HEK293 (cell line): ENCODE measurements at regions not wholly inside any gene's neighbourhood (a gene's known extent, or its start where the extent isn't known, plus 50 kb on each side); places are given as distances from the start of the nearest gene placed in this dataset.

ENCODE experiments used
- CTCF ChIA-PET: fragments of 350-600 bp; formaldehyde crosslinking; extraction: SDS; loops from one replicate; lab custom pipeline; 2021; ENCODE audit warnings: antibody characterized with exemption; lab: Yijun Ruan, JAX
- POLR2A ChIA-PET: fragments of 300-600 bp; formaldehyde crosslinking; extraction: SDS; loops from one replicate; lab custom pipeline; 2020; ENCODE audit warnings: antibody characterized with exemption, inconsistent platforms; lab: Yijun Ruan, JAX
- H3K27ac ChIP-seq: fragments of 200-500 bp; sonication (Bioruptor generic); 2 replicates; pipeline ENCODE4 v1.5.1; 2014; ENCODE audit warnings: low read depth, low read length, control low read depth, inconsistent platforms; ENCODE audit errors: extremely low read depth
- H3K36me3 ChIP-seq, 2 experiments: fragments of 200-500 bp in 1 of 2; sonication (Bioruptor generic) in 1 of 2; 1 replicate in 1 of 2; 2 replicates in 1 of 2; pipeline ENCODE4 v1.5.1; 2014 to 2017; ENCODE audit warnings: inconsistent platforms in 2 of 2, low read length in 2 of 2; ENCODE audit not compliant: control insufficient read depth in 2 of 2, insufficient read depth in 1 of 2
- H3K4me1 ChIP-seq: fragments of 200-500 bp; sonication (Bioruptor generic); 2 replicates; pipeline ENCODE4 v1.5.1; 2014; ENCODE audit warnings: mild to moderate bottlenecking, low read length, inconsistent platforms; ENCODE audit not compliant: control insufficient read depth, insufficient read depth
- H3K4me3 ChIP-seq: 2 replicates; pipeline ENCODE4 v1.5.1; 2011; ENCODE audit warnings: low read depth, mild to moderate bottlenecking, control low read depth, low read length, moderate library complexity
- H3K9me3 ChIP-seq: fragments of 200-500 bp; sonication (Bioruptor generic); 2 replicates; pipeline ENCODE4 v1.5.1; 2014; ENCODE audit warnings: low read depth, low read length, inconsistent platforms; ENCODE audit not compliant: control insufficient read depth, insufficient read depth
- AEBP2 ChIP-seq: fragments of 450-650 bp; formaldehyde crosslinking; IDR thresholded peaks from 2 replicates; pipeline ENCODE4 v1.5.1; 2016; ENCODE audit warnings: missing biosample characterization, missing genetic modification characterization, borderline replicate concordance
- GLI4 ChIP-seq: fragments of 450-650 bp; formaldehyde crosslinking; IDR thresholded peaks from 2 replicates; pipeline ENCODE4 v1.5.1; 2016; ENCODE audit warnings: missing biosample characterization, missing genetic modification characterization
- HOXC10 ChIP-seq: sonication (generic); formaldehyde crosslinking; IDR thresholded peaks from 2 replicates; pipeline ENCODE4 v1.8.1; 2023; ENCODE audit warnings: mild to moderate bottlenecking, missing genetic modification reagents
- HOXD13 ChIP-seq: sonication (generic); formaldehyde crosslinking; IDR thresholded peaks from 2 replicates; pipeline ENCODE4 v1.8.0; 2022; ENCODE audit warnings: missing genetic modification reagents, borderline replicate concordance
- KLF17 ChIP-seq: fragments of 450-650 bp; formaldehyde crosslinking; IDR thresholded peaks from 2 replicates; pipeline ENCODE4 v1.5.1; 2016; ENCODE audit warnings: missing biosample characterization, missing genetic modification characterization
- MZF1 ChIP-seq: fragments of 450-650 bp; formaldehyde crosslinking; IDR thresholded peaks from 2 replicates; pipeline ENCODE4 v1.5.1; 2017; ENCODE audit warnings: missing biosample characterization, missing genetic modification characterization, borderline replicate concordance
- SP3 ChIP-seq: fragments of 450-650 bp; formaldehyde crosslinking; IDR thresholded peaks from 2 replicates; pipeline ENCODE4 v1.5.1; 2016; ENCODE audit warnings: missing biosample characterization, missing genetic modification characterization
- TRIM28 ChIP-seq: IDR thresholded peaks from 2 replicates; pipeline ENCODE4 v1.6.1; 2011; ENCODE audit warnings: low read length, control low read depth, borderline replicate concordance
- ZBTB44 ChIP-seq: fragments of 450-650 bp; IDR thresholded peaks from 2 replicates; pipeline ENCODE4 v1.5.1; 2018; ENCODE audit warnings: missing biosample characterization, mild to moderate bottlenecking, missing genetic modification characterization
- ZFP37 ChIP-seq: fragments of 450-650 bp; formaldehyde crosslinking; IDR thresholded peaks from 2 replicates; pipeline ENCODE4 v1.5.1; 2016; ENCODE audit warnings: missing biosample characterization, missing genetic modification characterization
- ZNF114 ChIP-seq: fragments of 450-650 bp; formaldehyde crosslinking; IDR thresholded peaks from 2 replicates; pipeline ENCODE4 v1.5.0; 2017; ENCODE audit warnings: missing biosample characterization, missing genetic modification characterization
- ZNF140 ChIP-seq: fragments of 450-650 bp; formaldehyde crosslinking; IDR thresholded peaks from 2 replicates; pipeline ENCODE4 v1.5.1; 2016; ENCODE audit warnings: missing biosample characterization, missing genetic modification characterization
- ZNF266 ChIP-seq: fragments of 450-650 bp; formaldehyde crosslinking; IDR thresholded peaks from 2 replicates; pipeline ENCODE4 v1.5.1; 2016; ENCODE audit warnings: missing biosample characterization, missing genetic modification characterization, low read depth
- ZNF292 ChIP-seq: fragments of 450-650 bp; formaldehyde crosslinking; IDR thresholded peaks from 2 replicates; pipeline ENCODE4 v1.5.1; 2016; ENCODE audit warnings: low read depth, missing biosample characterization, missing genetic modification characterization, borderline replicate concordance
- ZNF530 ChIP-seq: fragments of 450-650 bp; formaldehyde crosslinking; IDR thresholded peaks from 2 replicates; pipeline ENCODE4 v1.5.1; 2016; ENCODE audit warnings: low read depth, missing biosample characterization, missing genetic modification characterization
- ZNF623 ChIP-seq: fragments of 450-650 bp; formaldehyde crosslinking; IDR thresholded peaks from 2 replicates; pipeline ENCODE4 v1.5.1; 2016; ENCODE audit warnings: missing biosample characterization, missing genetic modification characterization
- ZNF768 ChIP-seq: fragments of 450-650 bp; formaldehyde crosslinking; IDR thresholded peaks from 2 replicates; pipeline ENCODE4 v1.5.1; 2018; ENCODE audit warnings: missing biosample characterization, mild to moderate bottlenecking, missing genetic modification characterization
- ZNF777 ChIP-seq: fragments of 450-650 bp; formaldehyde crosslinking; IDR thresholded peaks from 2 replicates; pipeline ENCODE4 v1.5.1; 2017; ENCODE audit warnings: missing biosample characterization, missing genetic modification characterization, borderline replicate concordance
- ZSCAN4 ChIP-seq: fragments of 450-650 bp; formaldehyde crosslinking; IDR thresholded peaks from 2 replicates; pipeline ENCODE4 v1.5.1; 2017; ENCODE audit warnings: missing biosample characterization, missing genetic modification characterization

- TF ChIP-seq ZNF114 (no peak), ZSCAN4 (tag by site-specific recombination) (no peak)
- TF ChIP-seq, all 188 proteins: peak for 0
- Histone ChIP-seq H3K36me3 (no peaks in the 10 kb centered on the region), H3K9me3 (no peaks in the 10 kb centered on the region), H3K27ac (no peak overlapping the region), H3K4me3 (no peak overlapping the region), H3K4me1 (no peaks in the 10 kb centered on the region)
- ChIA-PET CTCF (no interaction called here), POLR2A (no interaction called here)
Measured at GRCh38 chr18:50472941-50473340, 86.9 kb upstream of the MAPK4 start.

GRCh38 chr18:50473881-50474280 is 86.0 kb upstream of the MAPK4 start:
- no peak for TF ChIP-seq ZNF140 (tag by site-specific recombination)
- no peak for TF ChIP-seq GLI4 (tag by site-specific recombination)
- TF ChIP-seq ZNF768 (tag by site-specific recombination) = no peak
- no peak for TF ChIP-seq KLF17 (tag by site-specific recombination)
- TF ChIP-seq SP3 (tag by site-specific recombination) = no peak
- no peak for TF ChIP-seq ZNF114
- no peak for TF ChIP-seq HOXD13 (CRISPR knock-in tag)
- no peak for TF ChIP-seq ZNF292 (tag by site-specific recombination)
- no peak for TF ChIP-seq ZNF266
- TF ChIP-seq ZNF623 (tag by site-specific recombination) = no peak
- no peak for TF ChIP-seq MZF1 (tag by site-specific recombination)
- no peak for TF ChIP-seq AEBP2
- no peak for TF ChIP-seq HOXC10 (CRISPR knock-in tag)
- TF ChIP-seq ZNF530 = no peak
- no peak for TF ChIP-seq TRIM28
- TF ChIP-seq ZNF777 = no peak
- TF ChIP-seq ZBTB44 (tag by site-specific recombination) = no peak
- TF ChIP-seq ZFP37 (tag by site-specific recombination) = no peak
- CTCF ChIA-PET = no interaction called here

More at GRCh38 chr18:50473881-50474280, 86.0 kb upstream of the MAPK4 start:
- POLR2A ChIA-PET = no interaction called here
- Histone ChIP-seq H3K36me3 (no peaks in the 10 kb centered on the region), H3K9me3 (no peaks in the 10 kb centered on the region), H3K4me1 (no peaks in the 10 kb centered on the region), H3K4me3 (no peak overlapping the region), H3K27ac (no peak overlapping the region)
